ENCODE measurements at regions not wholly inside any gene's neighbourhood (a gene's known extent, or its start where the extent isn't known, plus 50 kb on each side); places are given as distances from the start of the nearest gene placed in this dataset.

DNA sequence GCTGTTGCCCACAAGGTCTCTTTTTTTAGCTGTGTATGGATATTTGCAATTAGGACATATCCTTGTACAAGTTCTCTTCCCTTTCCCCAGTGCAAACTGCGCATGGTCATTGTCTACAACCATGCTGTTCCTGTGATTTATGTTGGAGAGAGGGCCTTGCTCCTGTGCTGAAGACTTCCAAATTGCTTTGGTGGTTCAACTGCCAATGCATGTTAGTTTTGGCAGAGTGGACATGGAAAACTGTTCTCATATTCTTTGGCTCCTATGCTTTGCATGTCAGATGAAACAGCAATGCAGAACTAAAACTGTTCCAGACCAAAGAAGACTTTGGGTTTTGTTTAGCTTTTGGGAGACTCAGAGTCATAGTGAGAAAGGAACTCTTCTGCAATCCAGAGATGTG is 148.8 kb upstream of the EDNRA start:
- no peak for TF ChIP-seq POLR2AphosphoS5 (IDR thresholded peaks at IDR 0.05; ENCODE audit: borderline replicate concordance, low read depth, low read length)
- TF ChIP-seq EZH2 (IDR thresholded peaks at IDR 0.05), result no peak
- TF ChIP-seq FOXP2 (optimal IDR thresholded peaks at IDR 0.05; ENCODE audit: control extremely low read depth, extremely low read length, insufficient read depth), result no peak
